HepG2 (cell line): ENCODE measurements at regions not wholly inside any gene's neighbourhood (a gene's known extent, or its start where the extent isn't known, plus 50 kb on each side); places are given as distances from the start of the nearest gene placed in this dataset.

Experiments
- ATAC-seq: fragments of 200-7000 bp; cut with Tn5 transposase; 3 replicates; pipeline ENCODE4 v1.9.1; 2020; ENCODE audit warnings: mild to moderate bottlenecking, moderate library complexity
- BruUV-seq: library from RNA; stranded (reverse); fragments of 400-500 nt; replicated peaks from 2 replicates; lab custom pipeline; 2021; lab: Mats Ljungman, UMichigan
- CTCF ChIA-PET: fragments of 300-600 bp; formaldehyde crosslinking; extraction: SDS; loops from one replicate; lab custom pipeline; 2021; ENCODE audit warnings: low total read pairs, inconsistent platforms, low intra/inter-chr PET ratio; lab: Yijun Ruan, JAX
- POLR2A ChIA-PET: fragments of 350-600 bp; sonication (Branson Sonifier 250); formaldehyde crosslinking; loops from one replicate; lab custom pipeline; 2020; ENCODE audit warnings: antibody characterized with exemption, inconsistent platforms; lab: Yijun Ruan, JAX
- DNase-seq: peaks from one replicate; pipeline ENCODE4 v3.0.0-alpha.2; 2015; ENCODE audit warnings: low spot score
- FAIRE-seq: peaks from 3 replicates; lab custom pipeline; 2011; peaks lifted over from hg19 to GRCh38; lab: Jason Lieb, UNC
- H2AFZ ChIP-seq: one replicate; pipeline ENCODE4 v1.6.1; 2011; ENCODE audit warnings: low read length, inconsistent platforms
- H3K27ac ChIP-seq: fragments of 300-600 bp; 3 replicates; pipeline ENCODE4 v1.8.0; 2011; ENCODE audit warnings: mixed run types, mild to moderate bottlenecking, mixed read lengths, low read length, inconsistent platforms; ENCODE audit not compliant: insufficient read depth; ENCODE audit errors: extremely low read length
- H3K27me3 ChIP-seq, 2 experiments: fragments of 200-600 bp in 1 of 2; 2 replicates in 1 of 2; 3 replicates in 1 of 2; pipeline versions ENCODE4 v1.6.0 to v1.8.0; 2011; ENCODE audit warnings: low read length in 2 of 2, mild to moderate bottlenecking in 2 of 2, moderate library complexity in 2 of 2, inconsistent platforms in 1 of 2; ENCODE audit not compliant: insufficient read depth in 2 of 2, control insufficient read depth in 1 of 2
- H3K36me3 ChIP-seq, 2 experiments: fragments of 200-600 bp in 1 of 2; replicated peaks in 1 of 2; 2 replicates in 1 of 2; 3 replicates in 1 of 2; pipeline versions ENCODE4 v1.5.1 to v1.8.0; 2011; ENCODE audit warnings: low read length in 2 of 2, inconsistent platforms in 1 of 2; ENCODE audit not compliant: insufficient read depth in 2 of 2, control insufficient read depth in 1 of 2
- H3K4me1 ChIP-seq: 2 replicates; pipeline ENCODE4 v1.5.1; 2012; ENCODE audit warnings: low read length, inconsistent platforms; ENCODE audit not compliant: insufficient read depth
- H3K4me2 ChIP-seq: 2 replicates; pipeline ENCODE4 v1.6.0; 2011; ENCODE audit warnings: low read depth, low read length, inconsistent platforms
- H3K4me3 ChIP-seq, 3 experiments: fragments of 200-600 bp in 1 of 3; sonication (generic), shearing (Covaris generic) in 1 of 3; replicated peaks in 1 of 3; 2 replicates each; pipeline ENCODE4 v1.5.1; 2011 to 2016; ENCODE audit warnings: low read length in 3 of 3, inconsistent platforms in 2 of 3, low read depth in 2 of 3, mild to moderate bottlenecking in 2 of 3, control low read depth in 1 of 3, mixed read lengths in 1 of 3; ENCODE audit not compliant: insufficient read depth in 1 of 3
- H3K79me2 ChIP-seq: one replicate; pipeline ENCODE4 v1.6.1; 2011; ENCODE audit warnings: low read length, inconsistent platforms; ENCODE audit not compliant: insufficient read depth
- H3K9ac ChIP-seq: 2 replicates; pipeline ENCODE4 v1.6.0; 2011; ENCODE audit warnings: mild to moderate bottlenecking, low read depth, low read length, inconsistent platforms; ENCODE audit not compliant: insufficient read depth
- H3K9me3 ChIP-seq: 2 replicates; pipeline ENCODE4 v1.5.1; 2012; ENCODE audit warnings: mild to moderate bottlenecking, low read length
- H4K20me1 ChIP-seq: 2 replicates; pipeline ENCODE4 v1.6.0; 2011; ENCODE audit warnings: inconsistent platforms, mild to moderate bottlenecking, low read length, moderate library complexity; ENCODE audit not compliant: insufficient read depth
- ATF3 ChIP-seq: sonication (generic); formaldehyde crosslinking; IDR thresholded peaks from 2 replicates; pipeline ENCODE4 v1.4.0; 2020; ENCODE audit warnings: missing genetic modification reagents
- BRCA1 ChIP-seq: sonication (generic); formaldehyde crosslinking; IDR thresholded peaks from 2 replicates; pipeline ENCODE4 v1.4.0; 2020; ENCODE audit warnings: missing genetic modification reagents
- ESRRA ChIP-seq: sonication (generic); formaldehyde crosslinking; IDR thresholded peaks from 2 replicates; pipeline ENCODE4 v1.5.1; 2020; ENCODE audit warnings: mild to moderate bottlenecking, low read depth, missing genetic modification reagents
- HNF4A ChIP-seq: sonication (generic); formaldehyde crosslinking; IDR thresholded peaks from 2 replicates; pipeline ENCODE4 v1.4.0; 2020; ENCODE audit warnings: missing genetic modification reagents
- NFE2L2 ChIP-seq: fragments of 150-350 bp; IDR thresholded peaks from 2 replicates; pipeline ENCODE4 v1.6.1; 2014; ENCODE audit warnings: low read length
- PHF21A ChIP-seq: sonication (generic); formaldehyde crosslinking; IDR thresholded peaks from 2 replicates; pipeline ENCODE4 v1.5.0; 2020; ENCODE audit warnings: mild to moderate bottlenecking, missing genetic modification reagents
- SCMH1 ChIP-seq: sonication (generic); formaldehyde crosslinking; IDR thresholded peaks from 2 replicates; pipeline ENCODE4 v1.9.0; 2021; ENCODE audit warnings: missing genetic modification reagents, mild to moderate bottlenecking, borderline replicate concordance
- SMARCE1 ChIP-seq: fragments of 450-650 bp; IDR thresholded peaks from 2 replicates; pipeline ENCODE4 v1.6.1; 2017; ENCODE audit warnings: borderline replicate concordance
- SPEN ChIP-seq: sonication (generic); formaldehyde crosslinking; IDR thresholded peaks from 2 replicates; pipeline ENCODE4 v1.5.1; 2020; ENCODE audit warnings: low read depth, mild to moderate bottlenecking, missing genetic modification reagents
- TRIM22 ChIP-seq: fragments of 450-650 bp; IDR thresholded peaks from 2 replicates; pipeline ENCODE4 v1.6.1; 2017
- ZBTB1 ChIP-seq: sonication (generic); formaldehyde crosslinking; IDR thresholded peaks from 2 replicates; pipeline ENCODE4 v1.4.0; 2020; ENCODE audit warnings: missing genetic modification reagents, borderline replicate concordance
- ZFP36L2 ChIP-seq: sonication (generic); formaldehyde crosslinking; IDR thresholded peaks from 2 replicates; pipeline ENCODE4 v1.4.0; 2020; ENCODE audit warnings: missing genetic modification reagents
- ZNF142 ChIP-seq: sonication (generic); formaldehyde crosslinking; IDR thresholded peaks from 2 replicates; pipeline ENCODE4 v1.4.0; 2020; ENCODE audit warnings: missing genetic modification reagents
- ZNF207 ChIP-seq: fragments of 450-650 bp; IDR thresholded peaks from 2 replicates; pipeline ENCODE4 v1.6.1; 2016; ENCODE audit warnings: antibody characterized with exemption, borderline replicate concordance
- ZNF282 ChIP-seq: fragments of 450-650 bp; IDR thresholded peaks from 2 replicates; pipeline ENCODE4 v1.6.1; 2018; ENCODE audit not compliant: partially characterized antibody
- ZNF562 ChIP-seq: sonication (generic); formaldehyde crosslinking; IDR thresholded peaks from 2 replicates; pipeline ENCODE4 v1.8.0; 2022; ENCODE audit warnings: missing genetic modification reagents, borderline replicate concordance
- ZNF724P ChIP-seq: sonication (generic); formaldehyde crosslinking; IDR thresholded peaks from 2 replicates; pipeline ENCODE4 v1.8.0; 2022; ENCODE audit warnings: missing genetic modification reagents, borderline replicate concordance
- ZNF841 ChIP-seq: sonication (generic); formaldehyde crosslinking; IDR thresholded peaks from 2 replicates; pipeline ENCODE4 v1.8.1; 2023; ENCODE audit warnings: missing genetic modification reagents, borderline replicate concordance
- WGBS: methylation state at CpG from one replicate; pipeline ENCODE4 v1.1.6; 2017; ENCODE audit warnings: low lambda C conversion rate; 5-methylcytosine and 5-hydroxymethylcytosine counted together
- in situ Hi-C: cut with HindIII; loops from 2 replicates; pipeline ENCODE4 v1.10.0; 2017; ENCODE audit warnings: low pct_unique_long_range_greater_than_20kb; ENCODE audit not compliant: extremely low pct_ligation_motif_present
- intact Hi-C: fragments of 100-400 bp; cut with micrococcal nuclease; formaldehyde crosslinking; loops from one replicate; pipeline ENCODE4 v1.10.0; 2022; ENCODE audit not compliant: unreplicated experiment

GRCh38 chr1:244778344-244778743 lies 57.1 kb upstream of the COX20 start:
- intact Hi-C loops, result no loop called here
- DNase-seq (no peak), ATAC-seq (no peak), FAIRE-seq (no peak)
- Histone ChIP-seq H3K27ac (no peak overlapping the region), H3K27me3 (peaks cover 2 to 22% of the 10 kb centered on the region in 2 experiments; a peak in 3 of 5 replicates), H3K4me2 (no peak overlapping the region), H3K9me3 (no peaks in the 10 kb centered on the region), H3K9ac (no peak overlapping the region), H2AFZ (no peak overlapping the region), H3K4me3 (no peak overlapping the region), H3K36me3 (no peaks in the 10 kb centered on the region), H3K4me1 (no peaks in the 10 kb centered on the region), H4K20me1 (no peaks in the 10 kb centered on the region), H3K79me2 (no peaks in the 10 kb centered on the region)
- in situ Hi-C loops, result no loop called here
- BruUV-seq, result no TSS peak
- TF ChIP-seq SMARCE1, result no peak
- no peak for TF ChIP-seq BRCA1
- TF ChIP-seq ZNF207, result no peak
- no peak for TF ChIP-seq ZNF142
- no peak for TF ChIP-seq NFE2L2
- no peak for TF ChIP-seq SPEN
- TF ChIP-seq ZNF562 (CRISPR knock-in tag), result no peak
- no peak for TF ChIP-seq ZNF841 (CRISPR knock-in tag)
- TF ChIP-seq ZNF724P (CRISPR knock-in tag), result no peak
- no peak for TF ChIP-seq ZBTB1 (CRISPR knock-in tag)
- no peak for TF ChIP-seq ZNF282
- no peak for TF ChIP-seq PHF21A
- no peak for TF ChIP-seq ATF3 (CRISPR knock-in tag)
- no peak for TF ChIP-seq SCMH1 (CRISPR knock-in tag)
- no peak for TF ChIP-seq ESRRA (CRISPR knock-in tag)
- TF ChIP-seq TRIM22, result no peak
- TF ChIP-seq ZFP36L2 (CRISPR knock-in tag), result no peak
- no peak for TF ChIP-seq HNF4A
- ChIA-PET CTCF (no interaction called here), POLR2A (no interaction called here)
- 29% methylated on average over 2 of the region's 2 CpGs for WGBS
